ENCODE measurements at regions not wholly inside any gene's neighbourhood (a gene's known extent, or its start where the extent isn't known, plus 50 kb on each side); places are given as distances from the start of the nearest gene placed in this dataset.

DNA sequence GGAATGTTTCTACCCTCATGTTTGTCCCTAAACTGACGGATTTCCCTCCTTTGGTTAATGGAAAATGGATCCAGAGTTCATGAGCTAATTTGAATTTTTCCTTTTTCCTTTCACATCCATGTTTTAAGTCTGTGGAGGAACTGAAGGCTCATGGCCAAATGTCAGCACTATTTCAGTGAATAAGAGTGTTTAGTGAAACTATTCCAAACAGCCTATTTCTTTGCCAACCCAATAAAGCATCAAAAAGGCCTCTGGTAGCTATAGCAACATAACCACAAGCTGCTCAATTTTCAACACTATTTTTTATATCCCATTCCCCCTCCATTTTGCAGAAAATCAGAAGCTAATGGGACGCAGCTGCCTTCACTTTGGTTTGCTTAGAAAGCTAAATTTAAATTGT lies 1454.1 kb downstream of the GATA3 start:
- Histone ChIP-seq H3K4me3 (no peak overlapping the region), H3K27ac (no peak overlapping the region), H3K27me3 (no peaks in the 10 kb centered on the region), H3K36me3 (no peaks in the 10 kb centered on the region), H3K4me1 (ENCODE audit: low read depth) (peaks cover 4% of the 10 kb centered on the region), H3K9me3 (ENCODE audit: low read depth) (no peaks in the 10 kb centered on the region)
- TF ChIP-seq, protein P1, sequence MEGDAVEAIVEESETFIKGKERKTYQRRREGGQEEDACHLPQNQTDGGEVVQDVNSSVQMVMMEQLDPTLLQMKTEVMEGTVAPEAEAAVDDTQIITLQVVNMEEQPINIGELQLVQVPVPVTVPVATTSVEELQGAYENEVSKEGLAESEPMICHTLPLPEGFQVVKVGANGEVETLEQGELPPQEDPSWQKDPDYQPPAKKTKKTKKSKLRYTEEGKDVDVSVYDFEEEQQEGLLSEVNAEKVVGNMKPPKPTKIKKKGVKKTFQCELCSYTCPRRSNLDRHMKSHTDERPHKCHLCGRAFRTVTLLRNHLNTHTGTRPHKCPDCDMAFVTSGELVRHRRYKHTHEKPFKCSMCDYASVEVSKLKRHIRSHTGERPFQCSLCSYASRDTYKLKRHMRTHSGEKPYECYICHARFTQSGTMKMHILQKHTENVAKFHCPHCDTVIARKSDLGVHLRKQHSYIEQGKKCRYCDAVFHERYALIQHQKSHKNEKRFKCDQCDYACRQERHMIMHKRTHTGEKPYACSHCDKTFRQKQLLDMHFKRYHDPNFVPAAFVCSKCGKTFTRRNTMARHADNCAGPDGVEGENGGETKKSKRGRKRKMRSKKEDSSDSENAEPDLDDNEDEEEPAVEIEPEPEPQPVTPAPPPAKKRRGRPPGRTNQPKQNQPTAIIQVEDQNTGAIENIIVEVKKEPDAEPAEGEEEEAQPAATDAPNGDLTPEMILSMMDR (IDR thresholded peaks at IDR 0.05; ENCODE audit: low read depth, low read length) = no peak
- DNase-seq (ENCODE audit: low read depth in 1 of 2, low spot score in 1 of 2) = no peak

DNA sequence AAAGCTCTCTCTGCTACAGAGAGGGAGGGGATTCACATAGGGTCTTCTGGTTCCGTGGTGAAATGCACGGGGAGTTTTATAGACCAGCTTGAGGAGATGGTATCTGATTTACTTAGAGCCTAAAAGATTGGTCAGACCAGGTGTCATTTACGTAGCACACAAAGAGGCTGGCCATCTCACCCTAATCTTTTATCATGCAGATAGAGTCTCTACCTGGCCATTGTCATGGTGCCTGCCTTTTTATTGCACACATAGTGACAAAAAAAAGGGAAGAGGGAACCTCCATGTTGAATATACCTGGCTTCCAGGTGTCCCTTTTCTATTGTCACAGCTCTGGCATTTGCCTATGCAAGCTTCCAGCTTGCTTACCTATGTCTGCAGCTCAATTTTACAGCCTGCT lies 1456.1 kb downstream of the GATA3 start:
- H3K27ac ChIP-seq = no peak overlapping the region
- no peaks in the 10 kb centered on the region for H3K36me3 ChIP-seq
- H3K4me3 ChIP-seq = no peak overlapping the region

DNA sequence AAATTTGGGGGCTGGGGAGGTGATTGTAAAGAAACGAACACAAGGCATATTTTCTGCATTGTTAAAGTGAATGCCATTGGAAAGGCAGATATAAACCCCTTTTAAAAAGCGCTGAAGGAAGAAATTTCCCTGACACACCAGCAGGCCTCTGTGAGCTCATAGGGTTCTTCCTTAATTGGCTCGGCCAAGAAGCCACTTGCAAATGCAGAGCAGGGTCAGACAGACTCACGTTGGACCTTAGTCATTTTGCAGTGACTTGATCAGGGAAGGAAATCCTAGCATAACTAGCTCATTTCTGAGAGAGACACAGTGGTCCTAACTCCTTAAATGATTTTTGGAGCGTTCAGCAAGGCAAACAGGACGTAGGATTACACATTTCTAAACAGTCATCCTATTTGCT lies 1461.4 kb downstream of the GATA3 start:
- peak in 1 of 2 donors; percentile 9 for DNase-seq (ENCODE audit: low read depth in 1 of 2, low spot score in 1 of 2)
- no peak overlapping the region for H3K4me3 ChIP-seq
- H3K27me3 ChIP-seq = no peaks in the 10 kb centered on the region
- H3K36me3 ChIP-seq = no peaks in the 10 kb centered on the region
- no peak overlapping the region for H3K27ac ChIP-seq
- TF ChIP-seq, protein P1 (IDR thresholded peaks at IDR 0.05; ENCODE audit: low read depth, low read length) = no peak
- H3K9me3 ChIP-seq (ENCODE audit: low read depth) = no peaks in the 10 kb centered on the region
- H3K4me1 ChIP-seq (ENCODE audit: low read depth) = no peaks in the 10 kb centered on the region

More for the DNA sequence above, 1456.1 kb downstream of the GATA3 start:
- TF ChIP-seq, protein P1 (IDR thresholded peaks at IDR 0.05; ENCODE audit: low read depth, low read length) = no peak
- no peak for DNase-seq (ENCODE audit: low read depth in 1 of 2, low spot score in 1 of 2)
- Histone ChIP-seq H3K27me3 (no peaks in the 10 kb centered on the region), H3K9me3 (ENCODE audit: low read depth) (no peaks in the 10 kb centered on the region), H3K4me1 (ENCODE audit: low read depth) (peaks cover 4% of the 10 kb centered on the region)

DNA sequence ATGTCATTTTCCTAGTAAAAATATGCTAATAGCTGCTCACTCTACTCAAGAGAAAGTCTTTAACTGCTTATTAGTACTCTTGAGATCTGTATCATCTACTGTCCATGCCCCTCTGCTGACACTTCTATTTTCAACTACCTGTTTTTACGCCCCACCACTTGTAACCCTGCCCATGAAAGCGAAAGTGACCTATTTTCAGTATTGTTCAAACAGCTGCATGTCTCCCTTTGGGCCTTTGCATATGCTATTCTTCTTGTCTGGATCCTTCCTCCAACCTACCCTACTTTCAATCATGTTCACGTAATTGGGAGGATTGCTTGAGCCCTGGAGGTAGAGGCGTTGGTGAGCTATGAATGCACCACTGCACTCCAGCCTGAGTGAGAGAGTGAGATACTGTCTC lies 1481.3 kb downstream of the GATA3 start:
- DNase-seq (ENCODE audit: low read depth in 1 of 2, low spot score in 1 of 2) = no peak
- H3K27me3 ChIP-seq = no peaks in the 10 kb centered on the region
- H3K4me3 ChIP-seq = no peak overlapping the region
- TF ChIP-seq, protein P1 (IDR thresholded peaks at IDR 0.05; ENCODE audit: low read depth, low read length) = no peak
- H3K27ac ChIP-seq = no peak overlapping the region
- H3K36me3 ChIP-seq = no peaks in the 10 kb centered on the region
- no peaks in the 10 kb centered on the region for H3K4me1 ChIP-seq (ENCODE audit: low read depth)
- H3K9me3 ChIP-seq (ENCODE audit: low read depth) = no peaks in the 10 kb centered on the region

DNA sequence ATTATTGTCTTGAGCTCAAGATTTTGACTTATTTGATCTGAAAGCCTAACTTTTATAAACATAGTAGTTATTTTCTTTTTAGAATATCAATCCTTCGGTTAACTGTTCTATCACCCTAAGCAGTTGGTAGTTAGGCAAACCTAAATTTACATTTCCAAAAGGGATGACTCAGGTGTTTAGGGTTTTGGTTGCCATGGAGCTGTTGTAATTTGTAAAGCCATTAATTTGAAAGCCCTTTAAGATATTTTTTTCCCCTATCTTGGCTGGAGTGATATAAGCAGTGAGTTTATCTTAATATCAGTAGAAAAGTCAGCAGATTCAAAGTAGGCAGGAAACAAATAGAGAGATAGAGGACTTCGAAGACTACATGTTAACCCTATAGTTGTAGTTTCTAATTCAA lies 1472.6 kb upstream of the CELF2 start:
- H3K4me3 ChIP-seq = no peak overlapping the region

More for the DNA sequence above, 1472.6 kb upstream of the CELF2 start:
- DNase-seq (ENCODE audit: low read depth in 1 of 2, low spot score in 1 of 2) = no peak
- Histone ChIP-seq H3K27me3 (no peaks in the 10 kb centered on the region), H3K36me3 (no peaks in the 10 kb centered on the region), H3K4me1 (ENCODE audit: low read depth) (no peaks in the 10 kb centered on the region), H3K27ac (no peak overlapping the region), H3K9me3 (ENCODE audit: low read depth) (peaks cover 2% of the 10 kb centered on the region)
- TF ChIP-seq, protein P1 (IDR thresholded peaks at IDR 0.05; ENCODE audit: low read depth, low read length) = no peak
